Ascending aorta (tissue), 2 donors: ENCODE measurements at regions not wholly inside any gene's neighbourhood (a gene's known extent, or its start where the extent isn't known, plus 50 kb on each side); places are given as distances from the start of the nearest gene placed in this dataset.
A peak's percentile ranks its signal among the peaks of the same experiment; 100 is the strongest.
"Not testable (repeated sequence)": the region's sequence is repeated elsewhere in the genome, so short reads cannot be mapped to it uniquely, and the experiment has no call there.

Experiments
- DNase-seq, 2 donors: peaks; one replicate each; pipeline ENCODE4 v3.0.0-alpha.2; 2019; ENCODE audit warnings: low spot score in 2 of 2
- H3K27ac ChIP-seq, 2 donors: fragments of 200-600 bp; sonication (generic); one replicate each; pipeline ENCODE4 v1.5.1; 2016 to 2017; ENCODE audit warnings: mild to moderate bottlenecking in 1 of 2
- H3K27me3 ChIP-seq: fragments of 200-600 bp; sonication (generic); one replicate; pipeline ENCODE4 v1.5.1; 2017
- H3K36me3 ChIP-seq, 2 donors: fragments of 200-600 bp; sonication (generic); one replicate each; pipeline ENCODE4 v1.5.1; 2016
- H3K4me1 ChIP-seq, 2 donors: fragments of 200-600 bp; sonication (generic); one replicate each; pipeline ENCODE4 v1.5.1; 2016 to 2017; ENCODE audit warnings: mild to moderate bottlenecking in 1 of 2
- H3K4me3 ChIP-seq, 2 donors: fragments of 200-600 bp; sonication (generic); one replicate each; pipeline ENCODE4 v1.5.1; 2016 to 2017; ENCODE audit warnings: mild to moderate bottlenecking in 1 of 2
- H3K9me3 ChIP-seq, 2 donors: fragments of 200-600 bp; sonication (generic); one replicate each; pipeline ENCODE4 v1.5.1; 2016
- intact Hi-C: fragments of 100-400 bp; cut with DNase I; formaldehyde crosslinking; loops from one replicate; pipeline ENCODE4 v1.15.1; 2023
- TF ChIP-seq, protein P1 (sequence below), 3 experiments: fragments of 200-600 bp in 2 of 3; fragments of 450-650 bp in 1 of 3; sonication (generic) in 2 of 3; IDR thresholded peaks; one replicate each; pipeline ENCODE4 v1.5.1; 2016 to 2019; ENCODE audit warnings: antibody characterized with exemption in 3 of 3, mild to moderate bottlenecking in 1 of 3, moderate library complexity in 1 of 3

DNA sequence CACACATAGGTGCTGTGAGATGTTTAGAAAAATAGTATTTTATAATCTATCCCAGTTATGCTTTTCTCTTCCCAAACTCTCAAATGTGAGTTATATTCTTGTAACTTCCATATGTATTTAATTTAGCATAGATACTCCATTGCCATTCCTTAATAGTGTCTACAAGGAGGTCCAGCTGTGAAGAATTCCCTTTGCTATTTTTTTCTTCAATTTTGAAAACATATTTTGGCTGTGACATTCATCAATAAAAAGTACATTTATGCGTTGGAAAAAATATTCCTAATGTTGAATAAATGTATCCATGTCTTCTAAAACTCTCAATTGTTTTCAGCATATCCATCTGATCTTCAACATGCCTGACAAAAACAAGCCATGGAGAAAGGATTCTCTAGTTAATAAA is 1402.0 kb upstream of the SEL1L start:
- intact Hi-C loops = no loop called here
- Histone ChIP-seq H3K27me3 (no peaks in the 10 kb centered on the region), H3K27ac (no peak overlapping the region), H3K4me3 (no peak overlapping the region), H3K36me3 (no peaks in the 10 kb centered on the region), H3K9me3 (no peaks in the 10 kb centered on the region), H3K4me1 (no peaks in the 10 kb centered on the region)
- TF ChIP-seq, protein P1, sequence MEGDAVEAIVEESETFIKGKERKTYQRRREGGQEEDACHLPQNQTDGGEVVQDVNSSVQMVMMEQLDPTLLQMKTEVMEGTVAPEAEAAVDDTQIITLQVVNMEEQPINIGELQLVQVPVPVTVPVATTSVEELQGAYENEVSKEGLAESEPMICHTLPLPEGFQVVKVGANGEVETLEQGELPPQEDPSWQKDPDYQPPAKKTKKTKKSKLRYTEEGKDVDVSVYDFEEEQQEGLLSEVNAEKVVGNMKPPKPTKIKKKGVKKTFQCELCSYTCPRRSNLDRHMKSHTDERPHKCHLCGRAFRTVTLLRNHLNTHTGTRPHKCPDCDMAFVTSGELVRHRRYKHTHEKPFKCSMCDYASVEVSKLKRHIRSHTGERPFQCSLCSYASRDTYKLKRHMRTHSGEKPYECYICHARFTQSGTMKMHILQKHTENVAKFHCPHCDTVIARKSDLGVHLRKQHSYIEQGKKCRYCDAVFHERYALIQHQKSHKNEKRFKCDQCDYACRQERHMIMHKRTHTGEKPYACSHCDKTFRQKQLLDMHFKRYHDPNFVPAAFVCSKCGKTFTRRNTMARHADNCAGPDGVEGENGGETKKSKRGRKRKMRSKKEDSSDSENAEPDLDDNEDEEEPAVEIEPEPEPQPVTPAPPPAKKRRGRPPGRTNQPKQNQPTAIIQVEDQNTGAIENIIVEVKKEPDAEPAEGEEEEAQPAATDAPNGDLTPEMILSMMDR (IDR thresholded peaks at IDR 0.05) = no peak
- no peak for DNase-seq

DNA sequence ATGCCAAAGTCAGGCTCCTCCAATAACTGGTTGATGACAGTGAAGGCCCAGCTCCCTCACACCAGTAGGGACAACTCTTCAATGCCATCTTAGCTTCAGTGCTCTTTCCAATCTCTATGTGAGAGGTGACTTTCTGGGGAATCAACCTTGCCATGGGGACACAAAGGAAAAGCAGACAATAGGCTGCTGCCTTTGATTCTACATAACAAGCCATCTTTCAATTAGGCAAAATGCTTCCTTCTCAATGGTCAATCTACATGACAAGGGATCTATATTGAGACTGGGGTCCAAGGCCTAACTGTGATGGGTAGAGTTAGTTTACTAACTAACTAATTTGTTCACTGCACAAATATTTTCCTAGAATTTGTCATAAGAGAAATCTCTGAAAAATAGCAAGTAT is 1417.5 kb upstream of the SEL1L start:
- Histone ChIP-seq H3K27ac (no peak overlapping the region), H3K27me3 (no peaks in the 10 kb centered on the region), H3K36me3 (no peaks in the 10 kb centered on the region), H3K9me3 (no peaks in the 10 kb centered on the region), H3K4me1 (no peaks in the 10 kb centered on the region), H3K4me3 (no peak overlapping the region)
- intact Hi-C loops = no loop called here
- TF ChIP-seq, protein P1 (IDR thresholded peaks at IDR 0.05) = no peak
- DNase-seq = no peak

DNA sequence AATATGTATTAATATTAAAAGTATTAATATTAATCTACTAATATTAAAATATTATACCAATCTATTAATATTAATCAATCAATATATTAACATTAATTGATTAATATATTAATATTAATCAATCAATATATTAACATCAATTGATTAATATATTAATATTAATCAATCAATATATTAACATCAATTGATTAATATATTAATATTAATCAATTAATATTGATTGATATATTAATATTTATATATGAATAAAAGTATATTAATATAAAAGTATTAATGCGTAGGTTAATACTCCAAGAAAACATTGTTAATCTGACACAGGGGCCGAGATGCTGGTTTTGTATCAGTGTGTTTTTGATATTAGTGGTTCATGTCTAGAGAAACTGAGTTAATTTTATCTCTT is 1430.1 kb upstream of the SEL1L start:
- Histone ChIP-seq H3K27ac (no peak overlapping the region), H3K27me3 (no peaks in the 10 kb centered on the region), H3K9me3 (no peaks in the 10 kb centered on the region), H3K36me3 (no peaks in the 10 kb centered on the region), H3K4me3 (no peak overlapping the region), H3K4me1 (no peaks in the 10 kb centered on the region)
- intact Hi-C loops = no loop called here
- TF ChIP-seq, protein P1 (IDR thresholded peaks at IDR 0.05) = no peak
- no peak for DNase-seq

DNA sequence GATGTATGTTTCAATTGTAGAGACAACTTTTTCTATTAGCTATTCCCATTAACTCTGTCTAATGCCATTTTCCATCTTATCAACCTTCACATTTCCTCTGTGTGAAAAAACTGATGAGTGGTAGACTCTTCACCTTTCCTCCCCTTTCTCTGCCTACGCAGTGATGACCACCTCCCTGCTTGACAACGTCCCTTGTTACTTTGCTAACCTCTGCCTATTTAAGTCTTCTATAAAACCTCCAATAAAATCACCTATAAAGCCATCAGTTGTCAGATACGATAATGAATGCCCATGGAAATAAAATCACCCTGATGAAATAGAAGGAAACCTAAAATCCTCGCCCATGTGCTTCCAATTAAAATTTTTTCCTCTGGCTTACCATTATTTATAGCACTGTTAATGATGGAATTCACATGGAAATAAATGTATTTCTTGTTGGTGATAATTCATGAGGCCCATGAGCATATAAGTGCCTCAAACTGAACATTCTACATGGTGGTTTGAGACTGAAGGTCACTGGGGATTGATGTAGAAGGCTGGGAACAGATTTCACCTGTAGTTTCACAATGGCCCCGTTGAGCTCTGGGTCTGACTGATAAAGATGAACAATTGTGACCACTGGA is 1454.0 kb upstream of the SEL1L start:
- Histone ChIP-seq H3K27ac (no peak overlapping the region), H3K36me3 (no peaks in the 10 kb centered on the region), H3K4me1 (no peaks in the 10 kb centered on the region), H3K9me3 (no peaks in the 10 kb centered on the region), H3K27me3 (no peaks in the 10 kb centered on the region), H3K4me3 (no peak overlapping the region)
- TF ChIP-seq, protein P1 (IDR thresholded peaks at IDR 0.05) = no peak
- DNase-seq = no peak
- intact Hi-C loops = no loop called here

DNA sequence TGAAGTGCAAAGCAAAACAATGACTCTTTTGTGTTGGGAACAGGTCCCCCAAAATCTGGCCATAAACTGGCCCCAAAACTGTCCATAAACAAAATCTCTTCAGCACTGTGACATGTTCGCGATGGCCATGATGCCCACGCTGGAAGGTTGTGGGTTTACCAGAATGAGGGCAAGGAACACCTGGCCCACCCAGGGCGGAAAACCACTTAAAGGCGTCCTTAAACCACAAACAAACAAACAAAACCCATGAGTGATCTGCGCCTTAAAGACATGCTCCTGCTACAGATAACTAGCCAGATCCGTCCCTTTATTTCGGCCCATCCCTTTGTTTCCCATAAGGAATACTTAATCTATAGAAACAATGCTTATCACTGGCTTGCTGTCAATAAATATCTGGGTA is 1460.9 kb upstream of the SEL1L start:
- H3K27me3 ChIP-seq, H3K4me3 ChIP-seq, H3K36me3 ChIP-seq, DNase-seq, intact Hi-C loops, H3K27ac ChIP-seq, H3K4me1 ChIP-seq, H3K9me3 ChIP-seq: not testable (repeated sequence)

DNA sequence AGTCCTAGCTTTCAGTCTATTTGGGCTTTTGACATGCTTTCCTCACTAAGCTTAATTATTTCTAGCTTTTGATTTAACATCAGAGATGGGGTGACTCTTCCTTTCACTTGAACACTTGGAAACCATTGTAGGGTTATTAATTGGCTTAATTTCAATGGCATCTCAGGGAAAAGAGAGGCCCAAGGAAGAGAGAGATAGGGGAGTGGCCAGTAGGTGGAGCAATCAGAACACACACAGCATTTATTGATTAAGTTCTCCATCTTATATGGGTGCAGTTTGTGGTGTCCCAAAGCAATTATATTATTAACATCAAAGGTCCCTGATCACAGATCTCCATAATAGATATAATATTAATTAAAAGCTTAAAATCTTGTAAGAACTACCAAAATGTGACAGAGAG is 1466.1 kb upstream of the SEL1L start:
- Histone ChIP-seq H3K9me3 (no peaks in the 10 kb centered on the region), H3K27ac (no peak overlapping the region), H3K36me3 (no peaks in the 10 kb centered on the region), H3K27me3 (no peaks in the 10 kb centered on the region), H3K4me3 (no peak overlapping the region), H3K4me1 (no peaks in the 10 kb centered on the region)
- intact Hi-C loops = no loop called here
- TF ChIP-seq, protein P1 (IDR thresholded peaks at IDR 0.05) = peak in 1 of 3 experiments; percentile 8
- no peak for DNase-seq
